BJ (cell line): ENCODE measurements at regions not wholly inside any gene's neighbourhood (a gene's known extent, or its start where the extent isn't known, plus 50 kb on each side); places are given as distances from the start of the nearest gene placed in this dataset.
"Not testable (repeated sequence)": the region's sequence is repeated elsewhere in the genome, so short reads cannot be mapped to it uniquely, and the experiment has no call there.

Experiments
- CTCF ChIA-PET: fragments of 350-600 bp; formaldehyde crosslinking; extraction: SDS; loops from one replicate; lab custom pipeline; 2021; ENCODE audit warnings: antibody characterized with exemption, inconsistent platforms; lab: Yijun Ruan, JAX
- POLR2A ChIA-PET: fragments of 300-600 bp; sonication (Branson Sonifier 250); formaldehyde crosslinking; extraction: SDS; loops from one replicate; lab custom pipeline; 2021; ENCODE audit warnings: antibody characterized with exemption; lab: Charles Lee
- DNase-seq: peaks from one replicate; pipeline ENCODE4 v3.0.0-alpha.2; 2011; ENCODE audit warnings: low read depth
- H3K27me3 ChIP-seq: 2 replicates; pipeline ENCODE4 v1.6.0; 2011; ENCODE audit warnings: low read length; ENCODE audit not compliant: control insufficient read depth, insufficient read depth
- H3K36me3 ChIP-seq: 2 replicates; pipeline ENCODE4 v1.5.1; 2011; ENCODE audit warnings: low read length; ENCODE audit not compliant: control insufficient read depth, insufficient read depth
- H3K4me3 ChIP-seq: 2 replicates; pipeline ENCODE4 v1.5.1; 2011; ENCODE audit warnings: low read depth, mild to moderate bottlenecking, control low read depth, low read length
- CTCF ChIP-seq: IDR thresholded peaks from 2 replicates; pipeline ENCODE4 v1.5.1; 2011; ENCODE audit warnings: low read depth, mild to moderate bottlenecking, control low read depth, inconsistent platforms, low read length, moderate library complexity; ENCODE audit not compliant: insufficient read depth

- no peak for DNase-seq
- ChIA-PET POLR2A (no interaction called here), CTCF (interaction anchor here (0.6 kb wide), 1 partner anchor 18 kb away, joined by 3 read pairs; no protein-coding TSS in a partner anchor)
- Histone ChIP-seq H3K4me3 (no peak overlapping the region), H3K36me3 (no peaks in the 10 kb centered on the region), H3K27me3 (no peaks in the 10 kb centered on the region)
- TF ChIP-seq CTCF, result no peak
Measured at GRCh38 chr15:96200357-96200967, 130.0 kb upstream of the NR2F2 start.

GRCh38 chr15:96201696-96202095, 128.8 kb upstream of the NR2F2 start:
- CTCF ChIA-PET, result no interaction called here
- DNase-seq, result no peak
- TF ChIP-seq CTCF, result no peak
- H3K36me3 ChIP-seq, result no peaks in the 10 kb centered on the region
- H3K4me3 ChIP-seq, result no peak overlapping the region
- no peaks in the 10 kb centered on the region for H3K27me3 ChIP-seq
- POLR2A ChIA-PET, result no interaction called here

GRCh38 chr15:96205588-96205987, 124.9 kb upstream of the NR2F2 start:
- POLR2A ChIA-PET, CTCF ChIA-PET, H3K4me3 ChIP-seq: not testable (repeated sequence)

GRCh38 chr15:96207377-96208006, 123.0 kb upstream of the NR2F2 start:
- ChIA-PET CTCF (no interaction called here), POLR2A (no interaction called here)
- no peak for DNase-seq
- Histone ChIP-seq H3K4me3 (no peak overlapping the region), H3K27me3 (no peaks in the 10 kb centered on the region), H3K36me3 (no peaks in the 10 kb centered on the region)
- no peak for TF ChIP-seq CTCF

More at GRCh38 chr15:96205588-96205987, 124.9 kb upstream of the NR2F2 start:
- not testable (repeated sequence) for H3K27me3 ChIP-seq, DNase-seq, H3K36me3 ChIP-seq

- Histone ChIP-seq H3K27me3 (no peaks in the 10 kb centered on the region), H3K4me3 (no peak overlapping the region), H3K36me3 (no peaks in the 10 kb centered on the region)
- no peak for TF ChIP-seq CTCF
- POLR2A ChIA-PET, result no interaction called here
- CTCF ChIA-PET, result no interaction called here
- no peak for DNase-seq
Measured at GRCh38 chr15:96209285-96209735, 121.2 kb upstream of the NR2F2 start.
